ENCODE measurements at regions not wholly inside any gene's neighbourhood (a gene's known extent, or its start where the extent isn't known, plus 50 kb on each side); places are given as distances from the start of the nearest gene placed in this dataset.

DNA sequence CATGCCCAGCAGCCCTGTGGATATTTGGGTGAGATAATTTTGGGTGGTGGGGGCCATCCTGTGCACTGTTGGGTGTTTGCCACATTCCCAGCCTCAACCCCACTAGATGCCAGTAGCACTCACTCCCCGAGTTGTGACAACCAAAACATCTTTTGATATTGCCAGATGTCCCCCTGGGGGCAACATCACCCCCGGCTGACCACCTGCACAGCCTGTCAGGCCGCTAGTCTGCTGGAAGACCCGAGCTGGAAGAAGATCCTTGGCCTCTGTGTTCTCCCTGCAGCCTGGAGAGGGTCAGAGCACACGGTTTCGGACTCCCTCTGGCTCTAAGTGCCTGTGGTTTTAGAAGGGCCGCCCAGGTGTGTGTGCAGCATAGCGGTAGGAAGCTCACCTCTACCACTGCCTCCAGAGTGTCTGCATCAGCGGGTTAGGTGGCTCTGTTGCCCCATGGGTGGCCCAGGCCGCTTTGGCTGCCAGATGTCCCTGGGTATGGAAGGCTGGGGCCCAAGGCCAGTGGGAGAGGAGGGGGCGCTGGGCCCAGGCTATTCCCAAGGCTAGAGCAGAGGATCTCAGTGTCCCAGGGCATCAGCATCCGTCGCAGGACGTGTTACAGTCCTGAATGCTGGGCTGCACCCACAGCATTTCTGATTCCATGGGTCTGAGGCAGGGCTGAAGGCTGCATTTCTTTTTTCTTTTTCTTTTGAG is 195.8 kb upstream of the GSE1 start:
- H3K36me3 ChIP-seq (ENCODE audit: insufficient read depth, low read length), result no peaks in the 10 kb centered on the region
- no peaks in the 10 kb centered on the region for H3K9me3 ChIP-seq (ENCODE audit: low read length)
- no peak overlapping the region for H2AFZ ChIP-seq (ENCODE audit: low read depth, low read length)
- H3K4me1 ChIP-seq (ENCODE audit: insufficient read depth, low read length), result peaks cover 12% of the 10 kb centered on the region
- no peaks in the 10 kb centered on the region for H3K27me3 ChIP-seq (ENCODE audit: insufficient read depth, low read length)
- no peak overlapping the region for H3K4me3 ChIP-seq (ENCODE audit: low read length)

DNA sequence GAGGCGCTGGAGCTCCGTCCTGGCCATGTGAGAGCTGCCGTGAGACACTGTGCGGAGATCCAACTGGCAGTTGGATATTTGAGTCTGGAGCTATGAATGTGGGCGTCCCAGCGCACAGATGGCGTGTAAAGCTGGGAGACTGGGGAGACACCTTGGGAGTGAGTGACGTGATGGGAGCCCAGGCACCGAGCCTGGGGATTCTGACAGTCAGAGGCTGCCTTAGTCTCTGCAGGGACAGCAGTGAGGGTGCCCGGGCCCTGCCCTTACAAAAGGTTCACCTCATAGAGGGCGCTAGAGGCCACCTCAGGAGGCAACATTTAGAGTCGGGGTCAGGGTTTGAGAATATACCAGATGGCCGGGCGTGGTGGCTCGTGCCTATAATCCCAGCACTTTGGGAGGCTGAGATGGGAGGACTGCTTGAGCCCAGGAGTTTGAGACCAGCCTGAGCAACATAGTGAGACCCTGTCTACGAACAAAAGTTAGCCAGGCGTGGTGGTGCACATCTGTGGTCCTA is 194.1 kb upstream of the GSE1 start:
- H3K27me3 ChIP-seq (ENCODE audit: insufficient read depth, low read length), result no peaks in the 10 kb centered on the region
- no peaks in the 10 kb centered on the region for H3K9me3 ChIP-seq (ENCODE audit: low read length)
- H3K36me3 ChIP-seq (ENCODE audit: insufficient read depth, low read length), result no peaks in the 10 kb centered on the region
- no peak overlapping the region for H2AFZ ChIP-seq (ENCODE audit: low read depth, low read length)
- peaks cover 26% of the 10 kb centered on the region for H3K4me1 ChIP-seq (ENCODE audit: insufficient read depth, low read length)
- no peak overlapping the region for H3K4me3 ChIP-seq (ENCODE audit: low read length)

DNA sequence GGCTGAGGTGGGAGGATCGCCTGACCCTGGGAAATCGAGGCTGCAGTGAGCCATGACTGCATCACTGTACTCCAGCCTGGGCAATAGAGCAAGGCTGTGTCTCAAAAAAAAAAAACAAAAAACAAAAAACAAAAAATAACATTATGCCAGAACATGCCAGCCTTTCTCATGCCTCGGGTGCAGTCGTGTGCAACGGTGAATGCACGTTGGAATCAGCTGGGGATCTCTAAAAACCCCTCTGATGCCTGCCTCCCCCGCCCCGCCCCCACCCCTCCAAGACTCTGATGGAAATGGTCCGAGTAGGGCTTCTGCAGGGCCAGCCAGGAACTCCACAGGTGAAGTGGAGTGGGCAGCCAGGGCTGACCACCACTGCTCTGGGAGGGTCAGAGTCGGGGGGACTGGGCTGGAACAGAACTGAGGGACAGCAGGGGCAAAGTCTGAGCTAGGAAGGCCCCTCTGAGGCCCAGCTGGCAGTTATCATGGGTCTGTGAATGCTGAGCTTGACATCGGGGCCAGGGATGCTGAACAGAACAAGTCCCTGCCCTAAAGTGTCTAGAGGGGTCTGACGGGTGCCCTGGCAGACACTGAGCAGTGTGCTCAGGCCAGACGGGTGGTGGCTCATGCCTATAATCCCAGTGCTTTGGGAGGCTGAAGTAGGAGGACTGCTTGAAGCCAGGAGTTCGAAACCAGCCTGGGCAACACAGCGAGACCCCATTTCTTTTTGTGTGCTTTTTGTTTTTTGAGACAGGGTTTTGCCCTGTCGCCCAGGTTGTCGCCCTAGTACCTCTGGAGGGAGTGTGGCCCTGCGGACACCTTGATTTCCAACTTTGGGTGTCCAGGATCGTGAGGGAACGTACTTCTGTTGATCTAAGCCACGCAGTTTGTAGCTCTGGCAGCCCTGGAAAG is 193.4 kb upstream of the GSE1 start:
- Histone ChIP-seq H2AFZ (ENCODE audit: low read depth, low read length) (no peak overlapping the region), H3K9me3 (ENCODE audit: low read length) (no peaks in the 10 kb centered on the region), H3K4me1 (ENCODE audit: insufficient read depth, low read length) (peaks cover 31% of the 10 kb centered on the region), H3K4me3 (ENCODE audit: low read length) (no peak overlapping the region), H3K27me3 (ENCODE audit: insufficient read depth, low read length) (no peaks in the 10 kb centered on the region), H3K36me3 (ENCODE audit: insufficient read depth, low read length) (no peaks in the 10 kb centered on the region)

DNA sequence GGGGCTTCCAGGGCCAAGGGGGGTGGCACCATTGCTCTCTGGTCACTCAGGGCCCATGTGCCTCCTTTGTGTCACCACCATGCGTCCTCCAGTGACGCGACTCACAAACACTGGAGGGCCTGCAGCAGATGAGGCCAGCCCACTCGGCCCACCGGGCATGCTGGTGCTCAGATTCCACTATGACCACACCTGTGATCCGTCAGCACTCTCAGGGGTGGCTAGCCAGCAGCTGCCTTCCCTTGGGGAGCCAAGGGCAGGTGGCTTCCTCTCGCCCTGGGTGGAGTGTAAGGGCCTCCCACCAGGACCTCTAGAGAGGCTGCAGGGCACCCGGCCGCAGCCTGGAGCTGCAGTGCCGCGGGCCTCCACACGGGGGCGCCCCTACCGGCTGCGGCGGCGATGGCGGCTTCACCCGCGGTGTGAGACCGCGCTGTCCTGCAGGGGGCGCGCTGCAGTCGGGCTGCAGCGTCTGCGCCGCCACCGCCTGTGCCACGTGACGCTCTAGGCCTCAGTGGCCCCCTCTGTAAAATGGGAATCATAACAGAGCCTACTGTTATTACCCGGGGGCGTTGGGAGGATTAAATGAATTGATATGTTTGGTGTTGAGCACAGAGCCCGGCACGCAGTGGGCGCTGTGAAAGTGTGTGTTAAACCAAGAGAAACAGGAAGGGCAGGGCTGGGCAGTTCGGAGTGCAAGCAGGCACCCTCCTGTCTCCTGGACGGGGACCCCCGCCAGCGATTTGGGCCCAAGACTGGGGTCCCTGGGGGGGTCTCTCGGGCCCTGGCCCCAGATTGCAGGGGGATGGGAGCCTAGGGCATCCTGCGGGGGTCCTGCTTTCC is 192.4 kb upstream of the GSE1 start:
- H3K4me1 ChIP-seq (ENCODE audit: insufficient read depth, low read length), result peaks cover 36% of the 10 kb centered on the region
- no peaks in the 10 kb centered on the region for H3K9me3 ChIP-seq (ENCODE audit: low read length)
- H3K4me3 ChIP-seq (ENCODE audit: low read length), result no peak overlapping the region
- no peaks in the 10 kb centered on the region for H3K27me3 ChIP-seq (ENCODE audit: insufficient read depth, low read length)
- H2AFZ ChIP-seq (ENCODE audit: low read depth, low read length), result no peak overlapping the region
- no peaks in the 10 kb centered on the region for H3K36me3 ChIP-seq (ENCODE audit: insufficient read depth, low read length)

DNA sequence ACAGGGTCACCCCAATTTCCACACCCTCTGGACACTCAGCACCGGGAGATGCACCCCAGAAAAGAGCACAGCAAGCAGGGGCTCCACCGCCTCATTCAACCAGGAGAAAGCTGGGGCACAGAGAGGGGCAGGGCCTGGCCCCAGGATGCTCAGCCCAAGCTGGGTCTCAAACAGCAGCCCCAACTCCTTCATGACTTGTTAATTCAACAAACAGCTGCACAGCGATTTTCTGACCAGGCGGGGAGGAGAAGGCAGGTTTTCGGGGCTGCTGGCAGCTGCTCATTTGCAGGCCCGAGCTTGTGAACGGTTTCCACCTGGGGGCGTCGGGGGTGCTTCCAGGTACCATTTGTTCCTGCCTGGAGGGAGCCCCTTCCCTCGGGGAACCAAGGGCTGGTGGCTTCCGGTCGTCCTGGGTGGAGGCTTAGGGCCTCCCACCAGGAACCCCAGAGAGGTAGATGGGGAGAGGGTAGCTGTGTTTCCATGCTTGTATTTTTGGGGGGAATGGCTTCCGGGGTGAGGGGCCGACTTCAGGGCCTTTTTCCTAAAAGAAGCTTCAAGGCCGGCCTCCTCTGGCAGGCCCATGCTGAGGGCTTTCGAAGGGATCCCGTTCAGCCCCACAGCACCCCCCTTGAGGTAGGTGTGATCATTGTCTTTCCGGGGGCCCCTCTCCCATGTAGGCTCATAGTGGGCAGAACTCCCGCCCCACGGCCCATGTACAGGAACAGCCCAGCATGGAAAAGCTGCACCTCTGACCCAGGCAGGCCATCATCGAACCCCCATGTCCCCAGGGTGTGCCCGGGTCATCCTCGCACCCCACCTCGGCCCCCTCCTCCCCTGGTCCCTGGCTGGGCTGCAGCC is 191.6 kb upstream of the GSE1 start:
- H3K36me3 ChIP-seq (ENCODE audit: insufficient read depth, low read length), result no peaks in the 10 kb centered on the region
- H3K27me3 ChIP-seq (ENCODE audit: insufficient read depth, low read length), result no peaks in the 10 kb centered on the region
- peaks cover 36% of the 10 kb centered on the region for H3K4me1 ChIP-seq (ENCODE audit: insufficient read depth, low read length)
- H2AFZ ChIP-seq (ENCODE audit: low read depth, low read length), result no peak overlapping the region
- H3K4me3 ChIP-seq (ENCODE audit: low read length), result no peak overlapping the region
- H3K9me3 ChIP-seq (ENCODE audit: low read length), result no peaks in the 10 kb centered on the region

DNA sequence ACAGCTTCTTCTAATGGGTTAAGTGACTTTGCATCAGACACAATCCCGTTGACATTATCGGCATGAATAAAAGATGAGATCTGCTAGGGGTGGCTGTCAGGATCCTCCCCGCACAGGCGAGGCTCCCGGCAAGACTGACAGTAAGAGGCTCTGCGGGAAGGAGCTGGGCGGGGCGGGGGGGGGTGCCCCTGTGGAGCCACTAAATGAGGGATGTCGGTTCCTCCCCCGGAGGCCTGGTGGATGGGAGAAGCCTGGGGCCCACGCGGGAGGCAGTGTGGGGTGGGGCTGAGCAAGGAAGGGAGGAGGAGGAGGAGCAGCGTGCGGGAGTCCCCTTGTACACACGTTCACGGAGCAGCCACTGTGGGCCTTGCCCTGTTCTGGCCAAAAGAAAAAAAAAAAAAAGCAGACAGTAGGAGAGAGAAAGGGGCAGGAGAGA is 190.9 kb upstream of the GSE1 start:
- Histone ChIP-seq H3K4me1 (ENCODE audit: insufficient read depth, low read length) (peaks cover 36% of the 10 kb centered on the region), H3K36me3 (ENCODE audit: insufficient read depth, low read length) (no peaks in the 10 kb centered on the region), H3K9me3 (ENCODE audit: low read length) (no peaks in the 10 kb centered on the region), H3K4me3 (ENCODE audit: low read length) (no peak overlapping the region), H3K27me3 (ENCODE audit: insufficient read depth, low read length) (no peaks in the 10 kb centered on the region), H2AFZ (ENCODE audit: low read depth, low read length) (no peak overlapping the region)

DNA sequence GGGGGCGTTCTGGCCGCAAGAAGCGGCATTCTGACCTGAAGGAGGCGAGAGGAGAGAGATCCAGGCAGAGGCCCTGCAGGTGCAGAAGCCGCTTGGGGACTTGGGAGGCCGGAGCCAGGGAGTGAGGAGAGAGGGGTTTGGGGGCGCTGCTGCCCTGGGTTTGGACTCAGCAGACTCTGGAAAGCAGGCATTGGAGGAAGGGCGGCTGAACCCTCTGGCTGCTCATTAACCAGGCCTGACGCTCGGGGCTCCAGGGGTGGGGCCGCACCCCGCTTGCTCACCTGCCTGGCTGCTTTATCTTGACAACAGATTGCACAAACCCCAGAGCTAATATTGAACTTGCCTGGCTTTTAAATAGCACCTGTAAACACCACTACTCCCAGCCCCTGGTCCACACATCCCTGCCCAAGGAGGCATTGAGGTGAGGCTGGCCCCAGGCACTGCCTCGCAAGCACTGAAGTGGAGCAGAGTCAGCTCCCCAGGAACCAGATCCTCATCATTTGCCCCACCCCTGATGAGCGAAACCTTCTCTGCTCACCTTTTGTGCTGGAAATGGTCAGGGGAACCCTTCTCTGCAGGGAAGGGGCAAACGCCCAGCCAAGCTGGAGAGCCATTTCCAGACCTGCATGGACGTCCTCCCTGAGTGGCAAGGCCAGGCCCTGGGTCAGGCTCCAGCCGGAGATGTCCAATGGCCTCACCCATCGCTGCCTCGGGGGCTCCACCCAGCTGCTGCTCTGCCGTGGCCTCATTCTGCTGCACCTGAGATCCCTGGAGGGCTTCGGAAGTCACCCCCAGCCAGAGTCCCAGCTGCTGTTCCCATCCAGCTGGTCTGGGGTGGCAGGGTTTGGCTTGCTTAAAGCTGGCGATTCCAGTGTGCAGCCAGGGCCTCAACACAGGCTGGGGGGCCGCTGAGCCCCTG is 190.2 kb upstream of the GSE1 start:
- Histone ChIP-seq H3K36me3 (ENCODE audit: insufficient read depth, low read length) (no peaks in the 10 kb centered on the region), H2AFZ (ENCODE audit: low read depth, low read length) (no peak overlapping the region), H3K9me3 (ENCODE audit: low read length) (no peaks in the 10 kb centered on the region), H3K4me1 (ENCODE audit: insufficient read depth, low read length) (peaks cover 36% of the 10 kb centered on the region), H3K4me3 (ENCODE audit: low read length) (no peak overlapping the region), H3K27me3 (ENCODE audit: insufficient read depth, low read length) (no peaks in the 10 kb centered on the region)

DNA sequence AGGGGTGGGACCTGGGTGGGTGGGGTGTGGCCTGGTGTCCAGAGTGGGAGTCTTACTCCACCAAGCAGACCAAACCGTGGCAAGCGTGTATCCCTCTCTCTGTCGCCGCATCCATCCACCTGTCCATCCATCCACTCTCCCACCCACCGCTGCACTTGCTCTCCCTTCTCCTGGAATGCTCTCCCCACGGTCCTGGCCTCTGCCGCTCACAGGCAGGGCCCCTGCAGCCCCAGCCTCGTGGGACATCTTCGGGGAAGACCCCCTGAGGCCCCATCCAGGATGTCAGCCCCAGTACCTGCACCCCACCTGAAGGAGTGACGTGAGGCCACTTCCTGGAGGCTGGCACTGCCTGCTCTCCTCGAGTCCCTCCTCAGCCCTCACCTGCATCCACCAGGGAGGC is 189.5 kb upstream of the GSE1 start:
- H3K4me3 ChIP-seq (ENCODE audit: low read length), result no peak overlapping the region
- peaks cover 36% of the 10 kb centered on the region for H3K4me1 ChIP-seq (ENCODE audit: insufficient read depth, low read length)
- no peak overlapping the region for H2AFZ ChIP-seq (ENCODE audit: low read depth, low read length)
- H3K36me3 ChIP-seq (ENCODE audit: insufficient read depth, low read length), result no peaks in the 10 kb centered on the region
- no peaks in the 10 kb centered on the region for H3K9me3 ChIP-seq (ENCODE audit: low read length)
- no peaks in the 10 kb centered on the region for H3K27me3 ChIP-seq (ENCODE audit: insufficient read depth, low read length)

DNA sequence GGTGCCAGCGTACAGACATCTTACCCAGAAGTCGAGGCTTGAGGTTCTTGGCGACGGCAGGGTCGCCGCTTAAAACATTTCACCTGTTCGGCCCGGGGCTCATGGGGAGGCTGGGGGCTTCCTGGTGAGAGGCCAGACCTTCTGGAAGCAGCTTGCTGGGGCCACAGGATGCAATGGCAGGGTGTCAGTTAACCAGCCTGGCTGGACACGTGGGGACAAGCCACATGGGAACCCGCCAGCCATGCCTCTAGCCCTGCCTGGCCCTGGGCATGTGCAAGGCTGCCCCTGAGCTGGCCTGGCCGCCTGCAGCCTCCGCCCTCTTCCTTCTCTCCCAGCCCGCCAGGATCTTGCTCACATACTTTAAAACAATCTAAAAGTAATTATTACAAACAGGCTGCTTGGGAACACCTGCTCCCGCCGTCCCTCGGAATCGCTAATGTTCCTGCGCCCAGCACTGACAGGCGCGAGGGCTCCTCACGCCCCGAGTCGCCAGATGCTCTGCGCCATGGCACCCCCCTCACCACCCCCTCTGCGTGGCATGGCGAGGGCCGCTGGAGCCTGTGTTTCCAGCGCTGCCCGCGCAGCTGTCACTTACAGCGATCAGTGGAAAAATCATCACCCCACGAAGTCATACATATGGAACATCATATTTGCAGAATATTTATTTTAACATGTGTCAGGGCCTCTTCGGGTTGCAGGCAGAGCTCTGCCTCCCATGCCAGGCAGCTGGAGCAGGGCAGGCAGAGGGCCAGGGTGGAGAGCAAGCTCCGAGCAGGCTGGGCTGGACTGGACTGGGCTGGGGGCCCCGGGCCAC is 188.7 kb upstream of the GSE1 start:
- H2AFZ ChIP-seq (ENCODE audit: low read depth, low read length), result no peak overlapping the region
- no peaks in the 10 kb centered on the region for H3K27me3 ChIP-seq (ENCODE audit: insufficient read depth, low read length)
- H3K36me3 ChIP-seq (ENCODE audit: insufficient read depth, low read length), result no peaks in the 10 kb centered on the region
- no peaks in the 10 kb centered on the region for H3K9me3 ChIP-seq (ENCODE audit: low read length)
- no peak overlapping the region for H3K4me3 ChIP-seq (ENCODE audit: low read length)
- H3K4me1 ChIP-seq (ENCODE audit: insufficient read depth, low read length), result peaks cover 36% of the 10 kb centered on the region

DNA sequence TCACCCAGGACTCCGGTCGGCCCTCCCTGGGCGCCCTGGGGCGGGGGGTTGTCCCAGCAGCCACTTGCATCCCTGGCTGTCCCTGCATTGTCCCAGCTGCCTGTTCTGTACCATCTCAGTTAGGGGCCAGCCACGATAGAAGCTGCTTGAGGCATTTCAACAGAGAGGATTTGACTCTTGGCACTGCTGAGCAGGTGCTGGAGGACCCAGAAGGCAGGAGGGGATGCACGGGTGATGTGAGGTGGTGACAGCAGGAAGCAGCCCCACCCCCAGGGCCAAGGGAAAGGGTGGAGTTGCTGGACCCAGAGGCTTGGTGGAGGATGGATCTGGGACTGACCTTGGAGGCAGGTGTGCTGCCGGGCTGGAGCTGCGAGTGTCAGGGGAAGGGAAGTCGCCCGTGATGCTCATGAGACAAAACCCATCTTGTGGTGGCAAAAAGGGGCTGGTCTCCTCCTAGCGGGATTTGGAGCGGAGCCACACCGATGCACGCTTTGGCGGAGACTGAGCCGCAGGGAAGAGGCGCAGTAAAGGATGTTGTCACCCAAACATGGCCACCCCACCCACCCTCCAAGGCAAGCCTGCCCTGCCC is 188.0 kb upstream of the GSE1 start:
- no peaks in the 10 kb centered on the region for H3K9me3 ChIP-seq (ENCODE audit: low read length)
- peaks cover 36% of the 10 kb centered on the region for H3K4me1 ChIP-seq (ENCODE audit: insufficient read depth, low read length)
- no peak overlapping the region for H2AFZ ChIP-seq (ENCODE audit: low read depth, low read length)
- H3K27me3 ChIP-seq (ENCODE audit: insufficient read depth, low read length), result no peaks in the 10 kb centered on the region
- H3K36me3 ChIP-seq (ENCODE audit: insufficient read depth, low read length), result no peaks in the 10 kb centered on the region
- H3K4me3 ChIP-seq (ENCODE audit: low read length), result no peak overlapping the region

DNA sequence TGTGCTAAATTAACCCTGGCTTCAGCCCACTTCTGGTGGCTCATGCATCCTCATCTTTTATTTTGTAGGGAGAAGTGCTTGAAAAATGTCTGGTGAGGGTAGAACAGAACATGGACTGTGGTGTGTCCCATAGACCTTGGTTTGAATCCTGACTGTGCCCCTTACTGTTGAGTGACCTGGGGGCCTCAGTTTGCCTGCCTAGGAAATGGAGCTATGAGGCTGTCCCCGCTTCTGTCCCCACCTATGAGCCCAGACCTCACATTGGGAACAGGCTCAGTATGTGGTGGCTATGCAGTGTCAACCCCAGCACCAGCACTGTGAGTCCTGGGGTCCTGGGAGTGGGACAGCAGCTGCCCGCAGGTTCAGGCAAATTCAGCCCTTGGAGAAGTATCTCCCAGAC is 186.3 kb upstream of the GSE1 start:
- H2AFZ ChIP-seq (ENCODE audit: low read depth, low read length), result no peak overlapping the region
- H3K27me3 ChIP-seq (ENCODE audit: insufficient read depth, low read length), result no peaks in the 10 kb centered on the region
- H3K9me3 ChIP-seq (ENCODE audit: low read length), result no peaks in the 10 kb centered on the region
- H3K36me3 ChIP-seq (ENCODE audit: insufficient read depth, low read length), result no peaks in the 10 kb centered on the region
- no peak overlapping the region for H3K4me3 ChIP-seq (ENCODE audit: low read length)
- peaks cover 38% of the 10 kb centered on the region for H3K4me1 ChIP-seq (ENCODE audit: insufficient read depth, low read length)
